Rectal smooth muscle tissue (tissue), 1 donor: ENCODE measurements at regions not wholly inside any gene's neighbourhood (a gene's known extent, or its start where the extent isn't known, plus 50 kb on each side); places are given as distances from the start of the nearest gene placed in this dataset.

Experiments used
- H3K27ac ChIP-seq: one replicate; pipeline ENCODE4 v1.7.0; 2013; ENCODE audit warnings: low read depth, low read length, inconsistent platforms
- H3K27me3 ChIP-seq: one replicate; pipeline ENCODE4 v1.7.0; 2013; ENCODE audit warnings: low read length; ENCODE audit not compliant: control insufficient read depth, insufficient read depth
- H3K36me3 ChIP-seq: one replicate; pipeline ENCODE4 v1.7.0; 2013; ENCODE audit warnings: low read length; ENCODE audit not compliant: control insufficient read depth, insufficient read depth
- H3K4me1 ChIP-seq: one replicate; pipeline ENCODE4 v1.7.0; 2013; ENCODE audit warnings: low read length; ENCODE audit not compliant: control insufficient read depth, insufficient read depth
- H3K4me3 ChIP-seq: one replicate; pipeline ENCODE4 v1.7.0; 2013; ENCODE audit warnings: low read length
- H3K9ac ChIP-seq: one replicate; pipeline ENCODE4 v1.7.0; 2013; ENCODE audit warnings: low read length

GRCh38 chr9:105854026-105854782 lies 159.9 kb downstream of the TMEM38B start:
- Histone ChIP-seq H3K27me3 (no peaks in the 10 kb centered on the region), H3K9ac (no peak overlapping the region), H3K36me3 (no peaks in the 10 kb centered on the region), H3K4me3 (no peak overlapping the region), H3K4me1 (no peaks in the 10 kb centered on the region), H3K27ac (no peak overlapping the region)

- Histone ChIP-seq H3K36me3 (no peaks in the 10 kb centered on the region), H3K27ac (no peak overlapping the region), H3K4me1 (no peaks in the 10 kb centered on the region), H3K4me3 (no peak overlapping the region), H3K9ac (no peak overlapping the region), H3K27me3 (no peaks in the 10 kb centered on the region)
Measured at GRCh38 chr9:105854783-105855724, 160.7 kb downstream of the TMEM38B start.

- no peak overlapping the region for H3K4me3 ChIP-seq
- no peak overlapping the region for H3K27ac ChIP-seq
- no peak overlapping the region for H3K9ac ChIP-seq
- H3K36me3 ChIP-seq, result no peaks in the 10 kb centered on the region
- no peaks in the 10 kb centered on the region for H3K4me1 ChIP-seq
- H3K27me3 ChIP-seq, result no peaks in the 10 kb centered on the region
Measured at GRCh38 chr9:105855987-105856386, 161.6 kb downstream of the TMEM38B start.

- H3K27me3 ChIP-seq, result no peaks in the 10 kb centered on the region
- H3K4me3 ChIP-seq, result no peak overlapping the region
- H3K27ac ChIP-seq, result no peak overlapping the region
- no peaks in the 10 kb centered on the region for H3K4me1 ChIP-seq
- no peaks in the 10 kb centered on the region for H3K36me3 ChIP-seq
- H3K9ac ChIP-seq, result no peak overlapping the region
Measured at GRCh38 chr9:105858006-105858690, 163.8 kb downstream of the TMEM38B start.

- H3K36me3 ChIP-seq, result no peaks in the 10 kb centered on the region
- H3K4me1 ChIP-seq, result no peaks in the 10 kb centered on the region
- H3K27me3 ChIP-seq, result no peaks in the 10 kb centered on the region
- H3K27ac ChIP-seq, result no peak overlapping the region
- H3K9ac ChIP-seq, result no peak overlapping the region
- H3K4me3 ChIP-seq, result no peak overlapping the region
Measured at GRCh38 chr9:105858877-105859276, 164.5 kb downstream of the TMEM38B start.

GRCh38 chr9:105859428-105860091 lies 165.2 kb downstream of the TMEM38B start:
- Histone ChIP-seq H3K27ac (no peak overlapping the region), H3K4me3 (no peak overlapping the region), H3K36me3 (no peaks in the 10 kb centered on the region), H3K27me3 (no peaks in the 10 kb centered on the region), H3K9ac (no peak overlapping the region), H3K4me1 (no peaks in the 10 kb centered on the region)

GRCh38 chr9:105860516-105860915 lies 166.2 kb downstream of the TMEM38B start:
- H3K4me1 ChIP-seq, result no peaks in the 10 kb centered on the region
- no peaks in the 10 kb centered on the region for H3K27me3 ChIP-seq
- H3K9ac ChIP-seq, result no peak overlapping the region
- no peaks in the 10 kb centered on the region for H3K36me3 ChIP-seq
- no peak overlapping the region for H3K27ac ChIP-seq
- no peak overlapping the region for H3K4me3 ChIP-seq

GRCh38 chr9:105861972-105862371 lies 167.6 kb downstream of the TMEM38B start:
- Histone ChIP-seq H3K36me3 (no peaks in the 10 kb centered on the region), H3K4me1 (no peaks in the 10 kb centered on the region), H3K27me3 (no peaks in the 10 kb centered on the region), H3K4me3 (no peak overlapping the region), H3K9ac (no peak overlapping the region), H3K27ac (no peak overlapping the region)

- H3K36me3 ChIP-seq, result no peaks in the 10 kb centered on the region
- no peak overlapping the region for H3K4me3 ChIP-seq
- H3K27ac ChIP-seq, result no peak overlapping the region
- no peaks in the 10 kb centered on the region for H3K27me3 ChIP-seq
- H3K4me1 ChIP-seq, result no peaks in the 10 kb centered on the region
- no peak overlapping the region for H3K9ac ChIP-seq
Measured at GRCh38 chr9:105864248-105864898, 170.0 kb downstream of the TMEM38B start.

GRCh38 chr9:105865285-105865684 lies 170.9 kb downstream of the TMEM38B start:
- Histone ChIP-seq H3K9ac (no peak overlapping the region), H3K27me3 (no peaks in the 10 kb centered on the region), H3K4me1 (no peaks in the 10 kb centered on the region), H3K36me3 (no peaks in the 10 kb centered on the region), H3K27ac (no peak overlapping the region), H3K4me3 (no peak overlapping the region)

- Histone ChIP-seq H3K4me1 (no peaks in the 10 kb centered on the region), H3K36me3 (no peaks in the 10 kb centered on the region), H3K27ac (no peak overlapping the region), H3K27me3 (no peaks in the 10 kb centered on the region), H3K9ac (no peak overlapping the region), H3K4me3 (no peak overlapping the region)
Measured at GRCh38 chr9:105871540-105871939, 177.2 kb downstream of the TMEM38B start.
